GM21619 (cell line): ENCODE measurements at regions not wholly inside any gene's neighbourhood (a gene's known extent, or its start where the extent isn't known, plus 50 kb on each side); places are given as distances from the start of the nearest gene placed in this dataset.
"Not testable (repeated sequence)": the region's sequence is repeated elsewhere in the genome, so short reads cannot be mapped to it uniquely, and the experiment has no call there.

Experiments
- ATAC-seq: cut with Tn5 transposase; IDR thresholded peaks from one replicate; pipeline ENCODE4 v1.9.1; 2021; ENCODE audit not compliant: unreplicated experiment

- no peak for ATAC-seq
Observed at GRCh38 chr15:60134609-60135008, 130.5 kb downstream of the FOXB1 start.

DNA sequence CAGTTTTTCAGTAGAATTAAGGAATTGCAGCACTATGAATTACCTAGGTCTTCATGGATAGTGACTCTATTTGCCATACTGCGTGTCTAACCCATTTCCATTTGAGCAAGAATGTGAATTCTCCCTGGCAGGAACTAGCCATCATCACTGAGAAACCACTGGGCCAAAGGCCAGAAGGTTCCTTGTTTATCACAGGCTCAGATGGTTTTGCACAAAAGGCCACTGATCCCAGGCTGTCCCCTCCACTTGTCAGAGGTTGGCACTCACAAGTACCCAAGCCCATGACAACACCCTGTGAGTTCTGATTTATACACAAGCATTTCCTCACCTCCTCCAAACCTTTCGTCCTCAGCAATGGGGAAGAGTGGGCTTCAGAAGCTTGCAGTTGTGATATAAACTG, 131.8 kb downstream of the FOXB1 start:
- no peak for ATAC-seq

DNA sequence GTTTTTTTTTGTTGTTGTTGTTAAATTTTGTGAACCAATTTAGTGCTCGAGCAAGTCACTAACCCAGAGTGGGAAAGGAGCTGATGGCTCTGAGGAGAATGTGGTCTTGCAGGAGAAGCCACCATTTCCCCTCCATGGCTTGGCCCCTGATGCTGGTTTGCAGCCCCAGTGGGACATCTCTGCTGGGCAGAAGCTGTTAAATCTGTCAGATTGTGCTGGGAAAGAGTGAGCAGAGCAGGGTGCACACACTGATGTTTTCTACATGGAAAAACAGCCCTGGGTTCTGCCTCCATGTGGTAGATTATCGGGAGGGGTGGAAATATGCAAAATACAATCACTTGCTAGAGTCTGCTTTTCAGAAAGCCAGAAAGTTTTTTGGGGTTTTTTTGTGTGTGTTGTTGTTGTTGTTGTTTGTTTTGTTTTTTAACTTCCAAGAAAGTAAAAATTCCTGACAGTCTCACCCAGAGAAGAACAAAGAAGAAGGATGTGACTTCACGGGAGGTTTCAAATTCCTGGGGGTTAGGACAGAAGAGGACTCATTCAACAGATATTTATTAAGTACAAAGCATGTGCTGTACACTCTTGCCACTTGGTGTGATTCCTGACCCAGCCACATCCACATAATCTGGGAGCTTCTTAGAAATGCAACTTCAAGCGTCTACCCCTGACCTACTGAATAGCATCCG, 133.7 kb downstream of the FOXB1 start:
- no peak for ATAC-seq

GRCh38 chr15:60138397-60138968, 134.4 kb downstream of the FOXB1 start:
- no peak for ATAC-seq

GRCh38 chr15:60152386-60152785, 148.3 kb downstream of the FOXB1 start:
- ATAC-seq = no peak

DNA sequence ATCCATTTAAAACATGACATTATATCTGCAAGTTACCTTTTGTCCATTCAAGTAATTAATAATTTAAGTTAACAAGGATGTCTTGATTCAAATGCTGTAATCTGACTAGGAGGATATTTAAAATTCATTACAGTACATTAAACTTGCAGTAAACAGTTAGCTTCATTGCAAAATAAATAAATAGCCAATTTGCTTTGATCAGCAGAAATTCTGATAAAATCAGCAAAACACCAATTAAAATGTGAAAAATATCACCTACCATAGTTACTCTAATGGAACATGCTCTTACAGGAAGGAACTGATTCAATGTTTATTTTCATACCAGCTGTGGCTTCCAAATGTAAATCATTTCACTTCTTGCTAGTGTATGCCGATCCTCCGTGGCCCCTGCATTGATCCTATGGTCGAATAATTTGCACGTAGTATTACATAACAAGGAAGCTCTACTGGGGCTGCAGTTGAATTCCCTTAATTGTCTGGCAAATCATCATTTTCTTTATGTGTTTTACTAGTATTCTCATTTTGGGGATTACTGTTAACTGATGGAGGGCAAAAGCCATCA, 150.7 kb downstream of the FOXB1 start:
- ATAC-seq = no peak

DNA sequence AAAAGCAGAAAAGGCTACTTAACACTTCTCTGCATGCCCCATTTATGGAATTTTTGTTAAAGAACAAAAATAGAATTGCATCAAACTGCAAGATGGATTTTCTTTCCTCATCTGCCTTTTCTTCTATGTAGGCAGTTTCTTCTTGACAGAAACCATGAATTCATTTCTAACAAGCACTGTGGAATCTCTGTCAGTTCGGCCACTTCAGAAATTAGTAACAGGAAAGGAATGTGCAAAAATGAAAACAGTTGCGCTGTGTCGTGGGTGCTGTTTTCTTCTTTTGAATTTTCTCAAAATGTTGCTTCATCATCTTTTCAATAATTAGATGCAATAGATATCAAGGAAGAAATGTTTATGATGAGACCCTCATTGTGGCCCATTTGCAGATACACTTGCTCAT, 151.6 kb downstream of the FOXB1 start:
- ATAC-seq = no peak

- no peak for ATAC-seq
Observed at GRCh38 chr15:60160909-60161308, 156.8 kb downstream of the FOXB1 start.

DNA sequence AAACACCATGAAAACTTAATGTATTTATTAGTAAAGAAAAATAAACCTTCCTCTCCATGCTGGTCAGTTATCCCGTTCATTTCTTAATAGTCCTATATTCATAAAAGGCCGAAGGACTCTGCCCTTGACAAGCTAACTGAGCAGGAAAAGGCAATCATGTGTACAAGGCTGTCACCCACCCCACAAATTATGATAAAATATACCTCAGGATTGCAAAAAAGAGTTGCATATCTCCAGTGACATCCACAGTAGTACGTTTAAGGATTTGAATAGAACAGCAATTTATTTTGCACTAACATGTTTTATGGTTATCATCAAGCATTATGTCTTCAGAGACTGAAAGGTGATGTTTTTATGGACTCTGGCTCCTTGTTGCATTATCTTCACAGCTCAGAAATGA, 157.6 kb downstream of the FOXB1 start:
- no peak for ATAC-seq

- no peak for ATAC-seq
Observed at GRCh38 chr15:60162251-60162967, 158.3 kb downstream of the FOXB1 start.

- ATAC-seq = no peak
Observed at GRCh38 chr15:60162968-60163355, 158.9 kb downstream of the FOXB1 start.

GRCh38 chr15:60165111-60165510, 161.0 kb downstream of the FOXB1 start:
- no peak for ATAC-seq

DNA sequence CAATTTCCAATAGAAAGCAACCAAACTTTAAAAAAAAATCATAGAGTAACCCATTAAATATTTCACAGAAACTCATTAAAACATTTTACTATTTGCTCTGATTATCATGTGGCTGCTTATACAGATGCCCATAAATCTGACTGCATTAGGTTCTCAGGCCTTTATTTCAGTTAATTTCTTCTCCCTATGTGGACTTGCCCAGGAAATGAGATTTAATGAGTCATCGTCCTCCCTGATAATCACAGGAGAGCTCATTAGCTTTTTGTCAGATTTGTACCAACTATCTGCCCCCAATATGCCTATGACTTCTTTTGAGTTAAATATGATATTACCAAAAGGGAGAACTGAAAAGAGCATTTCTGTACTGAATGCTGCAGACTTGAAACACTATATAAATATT, 168.0 kb downstream of the FOXB1 start:
- ATAC-seq = no peak

GRCh38 chr15:60179786-60180391, 175.8 kb downstream of the FOXB1 start:
- ATAC-seq = no peak

DNA sequence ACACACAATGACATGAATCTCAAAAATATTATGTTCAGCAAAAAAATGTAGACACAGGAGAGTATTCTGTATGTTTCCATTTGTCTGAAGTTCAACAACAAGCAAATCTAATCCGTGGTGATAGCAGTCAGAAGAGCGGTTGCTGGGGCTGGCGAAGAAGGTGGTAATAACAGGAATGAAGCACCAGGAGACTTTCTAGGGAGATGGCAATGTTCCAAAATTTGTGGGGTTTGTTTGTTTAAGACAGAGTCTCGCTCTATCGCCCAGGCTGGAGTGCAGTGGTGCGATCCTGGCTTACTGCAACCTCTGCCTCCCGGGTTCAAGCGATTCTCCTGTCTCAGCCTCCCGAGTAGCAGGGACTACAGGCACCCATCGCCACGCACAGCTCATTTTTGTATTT, 177.8 kb downstream of the FOXB1 start:
- ATAC-seq = not testable (repeated sequence)

GRCh38 chr15:60183366-60183765, 179.3 kb downstream of the FOXB1 start:
- no peak for ATAC-seq

- ATAC-seq = no peak
Observed at GRCh38 chr15:60184579-60184978, 180.5 kb downstream of the FOXB1 start.

DNA sequence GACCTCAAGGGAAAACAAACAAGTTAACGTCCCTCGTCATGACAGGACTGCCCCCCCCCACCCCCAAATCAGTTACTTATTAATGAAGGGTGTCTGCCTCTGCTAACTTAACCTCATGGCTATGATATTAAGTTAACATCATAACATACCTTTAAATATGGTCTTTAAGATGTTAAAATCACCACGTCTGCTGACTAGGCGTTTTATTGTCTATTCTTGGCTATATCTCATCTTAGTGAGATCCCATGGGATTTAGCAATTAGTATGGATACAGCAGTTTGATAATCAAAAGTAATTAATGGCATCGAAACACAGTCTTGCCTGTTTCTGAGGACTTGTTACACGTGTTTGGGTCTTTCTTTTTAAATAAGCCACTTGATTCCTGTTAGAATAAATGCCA, 186.9 kb downstream of the FOXB1 start:
- ATAC-seq = no peak

DNA sequence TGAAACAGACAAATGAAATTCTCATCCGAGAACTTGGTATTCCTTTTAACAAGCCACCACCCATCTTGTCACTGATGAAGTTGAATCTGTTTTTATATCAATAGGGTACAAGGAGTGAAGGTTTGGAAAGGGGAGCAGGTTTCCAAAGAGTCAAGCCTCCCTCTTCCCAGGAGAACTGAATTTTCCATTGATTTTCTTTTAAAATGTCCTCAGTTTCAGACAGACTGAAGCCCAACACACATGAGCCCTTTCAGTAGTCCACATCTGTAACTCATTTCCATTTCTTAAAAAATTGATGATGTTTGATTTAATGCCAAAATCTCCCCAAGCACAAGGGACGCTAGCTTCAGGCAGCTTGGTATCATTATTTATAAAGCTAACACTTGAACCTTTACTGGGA, 187.7 kb downstream of the FOXB1 start:
- no peak for ATAC-seq

DNA sequence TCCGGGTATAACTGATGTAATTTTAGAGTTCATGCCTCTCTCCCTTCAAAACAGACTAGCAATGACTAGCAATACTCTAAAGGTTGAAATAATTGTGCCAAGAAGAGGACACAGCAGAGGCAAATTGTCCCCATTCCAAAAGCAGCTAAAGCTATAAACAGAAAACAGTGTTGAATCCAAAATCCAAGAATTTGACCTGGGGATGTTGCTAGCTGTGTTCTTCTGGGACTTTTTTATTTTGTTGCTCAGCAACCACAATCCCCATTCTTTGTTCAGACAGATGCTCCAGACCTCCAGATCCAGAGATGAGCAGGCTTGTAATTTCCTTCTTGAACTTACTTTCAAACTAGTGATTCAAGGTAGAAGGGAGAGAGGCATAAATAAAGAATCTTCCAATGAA, 191.5 kb downstream of the FOXB1 start:
- ATAC-seq = no peak

GRCh38 chr15:60204131-60204885, 193.5 kb downstream of the ANXA2 start:
- no peak for ATAC-seq
